ENCODE measurements at regions not wholly inside any gene's neighbourhood (a gene's known extent, or its start where the extent isn't known, plus 50 kb on each side); places are given as distances from the start of the nearest gene placed in this dataset.

GRCh38 chr1:70504176-70504820 lies 93.2 kb downstream of the CTH start:
- Histone ChIP-seq H4K8ac (ENCODE audit: extremely low read depth, insufficient read depth, low read length) (no peak overlapping the region), H3K9me3 (ENCODE audit: insufficient read depth in 2 of 2, low read depth in 1 of 2, low read length in 1 of 2) (no peaks in the 10 kb centered on the region), H3K4me3 (ENCODE audit: extremely low read depth in 1 of 4, insufficient read depth in 2 of 4, low read depth in 3 of 4, low read length in 4 of 4) (no peak overlapping the region), H3K4me1 (replicated peaks in 1 of 4; ENCODE audit: control insufficient read depth in 3 of 4, insufficient read depth in 4 of 4, low read length in 3 of 4) (no peaks in the 10 kb centered on the region), H2BK15ac (ENCODE audit: low read length) (no peak overlapping the region), H3K56ac (replicated peaks; ENCODE audit: insufficient read length, low read depth, low read length) (no peak overlapping the region), H4K91ac (replicated peaks; ENCODE audit: insufficient read length, low read length) (no peak overlapping the region), H3K36me3 (ENCODE audit: control insufficient read depth in 2 of 4, insufficient read depth in 4 of 4, low read length in 3 of 4) (no peaks in the 10 kb centered on the region), H2BK5ac (ENCODE audit: low read depth, low read length) (no peak overlapping the region), H3K9ac (replicated peaks in 1 of 4; ENCODE audit: extremely low read depth in 1 of 4, low read depth in 3 of 4, low read length in 3 of 4) (no peak overlapping the region), H3K27ac (ENCODE audit: low read depth, low read length) (no peak overlapping the region), H3K79me1 (ENCODE audit: low read depth, low read length) (no peaks in the 10 kb centered on the region), H3K79me2 (ENCODE audit: control insufficient read depth in 1 of 2, insufficient read depth in 2 of 2, low read length in 2 of 2) (no peaks in the 10 kb centered on the region), H3K23me2 (ENCODE audit: low read depth, low read length) (no peaks in the 10 kb centered on the region), H3K4me2 (ENCODE audit: insufficient read depth in 1 of 2, low read depth in 2 of 2, low read length in 2 of 2) (no peak overlapping the region), H3K14ac (ENCODE audit: insufficient read length) (no peak overlapping the region), H2BK120ac (replicated peaks; ENCODE audit: low read depth, low read length) (no peak overlapping the region), H4K20me1 (replicated peaks in 1 of 2; ENCODE audit: control insufficient read depth in 1 of 2, insufficient read depth in 2 of 2, low read length in 2 of 2) (no peaks in the 10 kb centered on the region), H3K18ac (ENCODE audit: extremely low read depth, low read length) (no peak overlapping the region), H2BK20ac (ENCODE audit: low read length) (no peak overlapping the region), H3K27me3 (replicated peaks in 1 of 4; ENCODE audit: control insufficient read depth in 3 of 4, extremely low read depth in 1 of 4, insufficient read depth in 3 of 4, low read length in 3 of 4) (no peaks in the 10 kb centered on the region), H3K23ac (ENCODE audit: insufficient read length) (no peak overlapping the region), H2BK12ac (ENCODE audit: low read depth, low read length) (no peak overlapping the region), H4K5ac (ENCODE audit: insufficient read length, low read depth, low read length) (no peak overlapping the region), H2AFZ (ENCODE audit: low read length) (no peak overlapping the region), H2AK5ac (ENCODE audit: low read depth, low read length) (no peak overlapping the region), H3K4ac (replicated peaks; ENCODE audit: insufficient read length, low read depth, low read length) (no peak overlapping the region)
- 97% methylated on average over 5 of the region's 7 CpGs; no CpG with 5 or more reads in 1 of the 2 experiments for WGBS, 2 experiments (ENCODE audit: extremely low coverage in 1 of 2, insufficient coverage in 1 of 2, insufficient read length in 1 of 2, insufficient replicate concordance in 2 of 2, low coverage in 1 of 2, low lambda C conversion rate in 2 of 2, missing lambda C conversion rate in 1 of 2)
- ChIA-PET CTCF (ENCODE audit: partially characterized antibody) (interaction anchor here (1.1 to 3.1 kb wide), 3 partner anchors 114 to 360 kb away, joined by 3 to 10 read pairs (median 4); no protein-coding TSS in a partner anchor), POLR2A (ENCODE audit: partially characterized antibody) (no interaction called here)
- FAIRE-seq: no peak
- no peak for DNase-seq (ENCODE audit: low read depth in 1 of 2, low spot score in 2 of 2)
- TF ChIP-seq EZH2 (IDR thresholded peaks at IDR 0.05; ENCODE audit: low read depth, low read length, severe bottlenecking) (no peak), JUN (IDR thresholded peaks at IDR 0.05; ENCODE audit: low read depth, low read length) (no peak)
